ENCODE measurements at regions not wholly inside any gene's neighbourhood (a gene's known extent, or its start where the extent isn't known, plus 50 kb on each side); places are given as distances from the start of the nearest gene placed in this dataset.

GRCh38 chr1:82565146-82565545 is 764.4 kb downstream of the ADGRL2 start:
- peak; percentile 23 for DNase-seq (ENCODE audit: extremely low read depth, low read depth)

- no peak for DNase-seq (ENCODE audit: extremely low read depth, low read depth)
These were observed 763.6 kb downstream of the ADGRL2 start for GRCh38 chr1:82564333-82564732.

GRCh38 chr1:82562448-82562847 is 761.7 kb downstream of the ADGRL2 start:
- no peak for DNase-seq (ENCODE audit: extremely low read depth, low read depth)

- DNase-seq (ENCODE audit: extremely low read depth, low read depth) = no peak
These were observed 759.8 kb downstream of the ADGRL2 start for GRCh38 chr1:82560566-82560965.

- DNase-seq (ENCODE audit: extremely low read depth, low read depth) = no peak
These were observed 754.8 kb downstream of the ADGRL2 start for GRCh38 chr1:82555501-82555900.

- no peak for DNase-seq (ENCODE audit: extremely low read depth, low read depth)
These were observed 749.1 kb downstream of the ADGRL2 start for GRCh38 chr1:82549841-82550240.

- no peak for DNase-seq (ENCODE audit: extremely low read depth, low read depth)
These were observed 742.0 kb downstream of the ADGRL2 start for GRCh38 chr1:82542766-82543165.

- DNase-seq (ENCODE audit: extremely low read depth, low read depth) = no peak
These were observed 741.4 kb downstream of the ADGRL2 start for GRCh38 chr1:82542141-82542540.

- no peak for DNase-seq (ENCODE audit: extremely low read depth, low read depth)
These were observed 739.3 kb downstream of the ADGRL2 start for GRCh38 chr1:82540006-82540405.

GRCh38 chr1:82538876-82539275 is 738.1 kb downstream of the ADGRL2 start:
- no peak for DNase-seq (ENCODE audit: extremely low read depth, low read depth)

- no peak for DNase-seq (ENCODE audit: extremely low read depth, low read depth)
These were observed 734.3 kb downstream of the ADGRL2 start for GRCh38 chr1:82534996-82535395.

GRCh38 chr1:82525378-82525777 is 724.6 kb downstream of the ADGRL2 start:
- DNase-seq (ENCODE audit: extremely low read depth, low read depth) = no peak

GRCh38 chr1:82520611-82521010 is 719.9 kb downstream of the ADGRL2 start:
- no peak for DNase-seq (ENCODE audit: extremely low read depth, low read depth)

GRCh38 chr1:82517586-82517985 is 716.9 kb downstream of the ADGRL2 start:
- no peak for DNase-seq (ENCODE audit: extremely low read depth, low read depth)

GRCh38 chr1:82515650-82516049 is 714.9 kb downstream of the ADGRL2 start:
- no peak for DNase-seq (ENCODE audit: extremely low read depth, low read depth)

- no peak for DNase-seq (ENCODE audit: extremely low read depth, low read depth)
These were observed 710.7 kb downstream of the ADGRL2 start for GRCh38 chr1:82511441-82511840.

- no peak for DNase-seq (ENCODE audit: extremely low read depth, low read depth)
These were observed 709.7 kb downstream of the ADGRL2 start for GRCh38 chr1:82510431-82510830.

GRCh38 chr1:82507011-82507410 is 706.3 kb downstream of the ADGRL2 start:
- DNase-seq (ENCODE audit: extremely low read depth, low read depth) = no peak

GRCh38 chr1:82503822-82504221 is 703.1 kb downstream of the ADGRL2 start:
- no peak for DNase-seq (ENCODE audit: extremely low read depth, low read depth)

- DNase-seq (ENCODE audit: extremely low read depth, low read depth) = no peak
These were observed 698.3 kb downstream of the ADGRL2 start for GRCh38 chr1:82499022-82499421.

GRCh38 chr1:82494117-82494516 is 693.4 kb downstream of the ADGRL2 start:
- DNase-seq (ENCODE audit: extremely low read depth, low read depth) = no peak

- DNase-seq (ENCODE audit: extremely low read depth, low read depth) = no peak
These were observed 691.4 kb downstream of the ADGRL2 start for GRCh38 chr1:82492159-82492558.

GRCh38 chr1:82491301-82492048 is 690.7 kb downstream of the ADGRL2 start:
- DNase-seq (ENCODE audit: extremely low read depth, low read depth) = no peak
